ENCODE measurements at regions not wholly inside any gene's neighbourhood (a gene's known extent, or its start where the extent isn't known, plus 50 kb on each side); places are given as distances from the start of the nearest gene placed in this dataset.

- DNase-seq = no peak
These were observed 1262.6 kb downstream of the TBC1D22A start for GRCh38 chr22:48025096-48025495.

- no peak for DNase-seq
These were observed 1259.5 kb downstream of the TBC1D22A start for GRCh38 chr22:48021991-48022401.

GRCh38 chr22:48018346-48018745, 1255.9 kb downstream of the TBC1D22A start:
- no peak for DNase-seq

- no peak for DNase-seq
These were observed 1253.3 kb downstream of the TBC1D22A start for GRCh38 chr22:48015701-48016100.

- DNase-seq = no peak
These were observed 1242.5 kb downstream of the TBC1D22A start for GRCh38 chr22:48004936-48005335.

GRCh38 chr22:48004038-48004437, 1241.6 kb downstream of the TBC1D22A start:
- no peak for DNase-seq

- no peak for DNase-seq
These were observed 1238.7 kb downstream of the TBC1D22A start for GRCh38 chr22:48001101-48001500.

GRCh38 chr22:47997612-47998011, 1235.2 kb downstream of the TBC1D22A start:
- DNase-seq = no peak

GRCh38 chr22:47997052-47997590, 1234.7 kb downstream of the TBC1D22A start:
- DNase-seq = no peak

- DNase-seq = no peak
These were observed 1234.0 kb downstream of the TBC1D22A start for GRCh38 chr22:47996446-47996857.

GRCh38 chr22:47995718-47996117, 1233.3 kb downstream of the TBC1D22A start:
- no peak for DNase-seq

GRCh38 chr22:47995264-47995627, 1232.8 kb downstream of the TBC1D22A start:
- DNase-seq = no peak

- DNase-seq = no peak
These were observed 1232.3 kb downstream of the TBC1D22A start for GRCh38 chr22:47994601-47995263.

GRCh38 chr22:47994045-47994444, 1231.6 kb downstream of the TBC1D22A start:
- DNase-seq = no peak

- no peak for DNase-seq
These were observed 1228.0 kb downstream of the TBC1D22A start for GRCh38 chr22:47990481-47990880.

GRCh38 chr22:47987885-47988515, 1225.5 kb downstream of the TBC1D22A start:
- DNase-seq = no peak

- DNase-seq = no peak
These were observed 1213.8 kb downstream of the TBC1D22A start for GRCh38 chr22:47976219-47976618.

- no peak for DNase-seq
These were observed 1205.4 kb downstream of the TBC1D22A start for GRCh38 chr22:47967831-47968230.

- DNase-seq = no peak
These were observed 1203.9 kb downstream of the TBC1D22A start for GRCh38 chr22:47966316-47966715.

GRCh38 chr22:47965896-47966295, 1203.4 kb downstream of the TBC1D22A start:
- no peak for DNase-seq

- no peak for DNase-seq
These were observed 1202.6 kb downstream of the TBC1D22A start for GRCh38 chr22:47965066-47965465.

- DNase-seq = no peak
These were observed 1201.2 kb downstream of the TBC1D22A start for GRCh38 chr22:47963660-47964059.

GRCh38 chr22:47957649-47958048, 1195.2 kb downstream of the TBC1D22A start:
- DNase-seq = no peak

- no peak for DNase-seq
These were observed 1191.7 kb downstream of the TBC1D22A start for GRCh38 chr22:47954107-47954506.

GRCh38 chr22:47944941-47945340, 1182.5 kb downstream of the TBC1D22A start:
- no peak for DNase-seq
